ACC112 (cell line): ENCODE measurements at regions not wholly inside any gene's neighbourhood (a gene's known extent, or its start where the extent isn't known, plus 50 kb on each side); places are given as distances from the start of the nearest gene placed in this dataset.
"Not testable (repeated sequence)": the region's sequence is repeated elsewhere in the genome, so short reads cannot be mapped to it uniquely, and the experiment has no call there.

Experiments
- H2AFZ ChIP-seq: fragments of 200-600 bp; sonication (generic); one replicate; pipeline ENCODE4 v1.6.0; 2017; ENCODE audit warnings: antibody characterized with exemption, low read length; ENCODE audit not compliant: unreplicated experiment
- H3K27ac ChIP-seq: fragments of 200-600 bp; sonication (generic); 2 replicates; pipeline ENCODE4 v1.5.1; 2014; ENCODE audit warnings: low read depth, mild to moderate bottlenecking, antibody characterized with exemption, low read length, moderate library complexity
- H3K27me3 ChIP-seq: fragments of 200-600 bp; sonication (generic); 2 replicates; pipeline ENCODE4 v1.6.1; 2014; ENCODE audit warnings: mild to moderate bottlenecking, antibody characterized with exemption, low read length, moderate library complexity, mixed read lengths; ENCODE audit not compliant: insufficient read depth
- H3K36me3 ChIP-seq: fragments of 200-600 bp; sonication (generic); 2 replicates; pipeline ENCODE4 v1.6.1; 2016; ENCODE audit warnings: mild to moderate bottlenecking, antibody characterized with exemption, low read length, moderate library complexity, mixed read lengths; ENCODE audit not compliant: insufficient read depth
- H3K4me1 ChIP-seq: fragments of 200-600 bp; sonication (generic); one replicate; pipeline ENCODE4 v1.6.1; 2016; ENCODE audit warnings: low read length, mixed read lengths; ENCODE audit not compliant: insufficient read depth, unreplicated experiment, control insufficient read depth
- H3K4me3 ChIP-seq: fragments of 200-600 bp; sonication (generic); 2 replicates; pipeline ENCODE4 v1.5.1; 2014; ENCODE audit warnings: mild to moderate bottlenecking, low read depth, low read length
- H3K79me2 ChIP-seq: fragments of 200-600 bp; sonication (generic); one replicate; pipeline ENCODE4 v1.6.0; 2016; ENCODE audit warnings: low read length; ENCODE audit not compliant: control insufficient read depth, unreplicated experiment, insufficient read depth

DNA sequence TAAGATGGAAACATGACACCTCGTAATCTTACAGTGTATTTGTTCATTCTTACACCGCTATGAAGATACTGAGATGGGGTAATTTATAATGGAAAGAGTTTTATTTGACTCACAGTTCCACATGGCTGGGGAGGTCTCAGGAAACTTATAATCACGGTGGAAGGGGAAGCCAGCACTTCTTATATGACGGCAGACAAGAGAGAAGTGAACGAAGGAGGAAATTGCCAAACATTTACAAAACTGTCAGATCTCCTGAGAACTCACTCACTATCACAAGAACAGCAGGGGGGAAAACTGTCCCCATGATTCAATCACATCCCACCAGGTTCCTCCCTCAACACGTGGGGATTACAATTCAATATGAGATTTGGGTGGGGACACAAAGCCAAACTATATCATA, 282.3 kb downstream of the HGF start:
- H3K36me3 ChIP-seq = no peaks in the 10 kb centered on the region

DNA sequence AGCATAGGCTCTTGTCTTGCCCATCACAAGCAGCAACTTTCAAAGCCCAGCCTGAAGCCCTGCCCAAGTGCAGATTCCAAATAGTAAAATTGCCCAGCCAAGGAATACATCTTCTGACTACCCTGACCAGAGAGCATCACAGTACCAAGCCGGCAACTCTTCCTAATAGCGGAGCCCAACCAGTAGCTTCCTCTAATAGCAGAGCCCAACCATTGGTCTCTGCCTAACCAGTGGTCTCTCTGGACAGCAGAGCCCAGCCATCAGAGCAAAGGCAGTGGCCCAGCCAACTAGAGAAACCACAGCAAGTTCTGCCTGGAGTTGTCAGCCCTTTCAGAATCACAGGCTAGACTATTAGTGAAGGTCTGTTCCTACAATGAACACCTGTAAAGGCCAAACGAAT, 285.6 kb downstream of the HGF start:
- no peak overlapping the region for H2AFZ ChIP-seq
- no peaks in the 10 kb centered on the region for H3K4me1 ChIP-seq
- H3K79me2 ChIP-seq = no peaks in the 10 kb centered on the region
- H3K27me3 ChIP-seq = no peaks in the 10 kb centered on the region
- no peaks in the 10 kb centered on the region for H3K36me3 ChIP-seq
- no peak overlapping the region for H3K27ac ChIP-seq
- no peak overlapping the region for H3K4me3 ChIP-seq

More for the DNA sequence above, 282.3 kb downstream of the HGF start:
- Histone ChIP-seq H3K27ac (no peak overlapping the region), H3K79me2 (no peaks in the 10 kb centered on the region), H3K4me1 (no peaks in the 10 kb centered on the region), H2AFZ (no peak overlapping the region), H3K27me3 (no peaks in the 10 kb centered on the region), H3K4me3 (no peak overlapping the region)

DNA sequence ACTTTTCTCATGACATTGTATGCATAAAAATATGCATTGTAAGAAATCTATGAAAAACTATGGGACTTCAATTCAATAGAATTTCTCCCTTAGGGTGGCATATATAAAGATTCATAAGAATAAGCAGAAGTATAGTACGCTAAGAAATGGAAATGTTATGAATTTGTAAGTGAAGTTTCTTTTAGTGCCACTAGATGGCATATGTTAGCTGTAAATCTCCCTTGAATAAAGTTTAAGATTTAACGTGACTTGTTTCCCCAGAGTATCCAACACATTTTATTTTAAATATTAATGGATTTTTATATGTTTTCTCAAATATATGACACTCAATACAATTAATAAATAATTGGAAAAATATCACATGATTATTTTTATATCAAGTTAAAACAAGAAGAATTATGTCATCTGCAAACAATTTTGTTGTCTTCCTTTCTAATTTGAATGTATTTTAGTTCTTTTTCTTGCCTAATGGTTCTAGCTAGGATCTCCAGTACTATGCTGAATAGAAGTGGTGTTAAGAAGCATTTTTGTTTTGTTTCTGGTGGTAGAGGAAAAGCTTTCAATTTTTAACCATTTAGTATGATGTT, 287.2 kb downstream of the HGF start:
- Histone ChIP-seq H3K36me3 (no peaks in the 10 kb centered on the region), H3K79me2 (no peaks in the 10 kb centered on the region), H3K4me3 (no peak overlapping the region), H2AFZ (peak overlapping the region; percentile 33), H3K27me3 (no peaks in the 10 kb centered on the region), H3K27ac (no peak overlapping the region), H3K4me1 (no peaks in the 10 kb centered on the region)

DNA sequence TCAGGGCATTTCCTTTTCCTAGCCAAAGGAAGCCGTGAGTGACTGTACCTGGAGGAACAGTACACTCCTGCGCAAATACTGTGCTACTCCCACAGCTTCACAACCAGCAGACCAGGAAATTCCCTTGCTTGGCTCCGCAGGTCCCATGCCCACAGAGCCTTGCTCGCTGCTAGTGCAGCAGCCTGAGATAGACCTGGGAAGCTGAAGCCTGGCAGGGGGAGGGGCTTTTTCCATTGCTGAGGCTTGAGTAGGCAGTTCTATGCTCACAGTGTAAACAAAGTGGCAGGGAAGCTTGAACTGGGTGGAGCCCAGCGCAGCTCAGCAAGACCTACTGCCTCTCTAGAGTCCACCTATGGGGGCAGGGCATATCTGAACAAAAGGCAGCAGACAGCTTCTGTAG, 291.2 kb downstream of the HGF start:
- no peak overlapping the region for H2AFZ ChIP-seq
- no peaks in the 10 kb centered on the region for H3K36me3 ChIP-seq
- H3K79me2 ChIP-seq = no peaks in the 10 kb centered on the region
- H3K27me3 ChIP-seq = no peaks in the 10 kb centered on the region
- no peak overlapping the region for H3K4me3 ChIP-seq
- no peak overlapping the region for H3K27ac ChIP-seq
- H3K4me1 ChIP-seq = no peaks in the 10 kb centered on the region

DNA sequence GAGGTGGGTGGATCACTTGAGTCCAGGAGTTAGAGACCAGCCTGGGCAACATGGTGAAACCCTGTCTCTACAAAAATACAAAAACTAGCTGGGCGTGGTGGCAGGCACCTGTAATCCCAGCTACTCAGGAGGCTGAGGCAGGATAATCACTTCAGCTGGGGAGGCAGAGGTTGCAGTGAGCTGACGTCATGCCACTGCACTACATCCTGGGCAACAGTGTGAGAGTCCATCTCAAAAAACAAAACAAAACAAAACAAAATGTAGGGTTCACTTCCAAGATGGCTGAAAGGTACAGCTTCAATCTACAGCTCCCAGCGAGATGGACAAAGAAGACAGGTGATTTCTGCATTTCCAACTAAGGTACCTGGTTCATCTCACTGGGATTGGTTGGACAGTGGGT, 291.6 kb downstream of the HGF start:
- H3K27ac ChIP-seq, H3K4me3 ChIP-seq, H2AFZ ChIP-seq, H3K27me3 ChIP-seq, H3K36me3 ChIP-seq, H3K79me2 ChIP-seq, H3K4me1 ChIP-seq: not testable (repeated sequence)

DNA sequence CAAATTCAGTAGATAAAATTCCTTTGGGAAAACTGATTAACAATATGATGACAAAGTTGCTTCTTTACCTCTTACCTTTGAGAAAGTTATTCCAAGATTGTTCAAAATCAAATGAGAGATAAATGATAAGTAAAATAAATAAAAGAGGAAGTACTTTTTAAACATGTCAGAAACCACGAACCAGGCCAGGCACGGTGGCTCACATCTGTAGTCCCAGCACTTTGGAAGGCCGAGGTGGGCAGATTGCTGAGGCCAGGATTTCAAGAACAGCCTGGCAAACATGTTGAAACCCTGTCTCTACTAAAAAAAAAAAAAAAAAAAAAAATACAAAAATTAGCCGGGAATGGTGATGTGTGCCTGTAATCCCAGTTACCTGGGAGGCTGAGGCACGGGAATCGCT, 296.6 kb downstream of the HGF start:
- Histone ChIP-seq H3K36me3 (no peaks in the 10 kb centered on the region), H3K27me3 (no peaks in the 10 kb centered on the region), H2AFZ (no peak overlapping the region), H3K4me1 (peaks cover 7% of the 10 kb centered on the region), H3K4me3 (no peak overlapping the region), H3K27ac (no peak overlapping the region), H3K79me2 (no peaks in the 10 kb centered on the region)

DNA sequence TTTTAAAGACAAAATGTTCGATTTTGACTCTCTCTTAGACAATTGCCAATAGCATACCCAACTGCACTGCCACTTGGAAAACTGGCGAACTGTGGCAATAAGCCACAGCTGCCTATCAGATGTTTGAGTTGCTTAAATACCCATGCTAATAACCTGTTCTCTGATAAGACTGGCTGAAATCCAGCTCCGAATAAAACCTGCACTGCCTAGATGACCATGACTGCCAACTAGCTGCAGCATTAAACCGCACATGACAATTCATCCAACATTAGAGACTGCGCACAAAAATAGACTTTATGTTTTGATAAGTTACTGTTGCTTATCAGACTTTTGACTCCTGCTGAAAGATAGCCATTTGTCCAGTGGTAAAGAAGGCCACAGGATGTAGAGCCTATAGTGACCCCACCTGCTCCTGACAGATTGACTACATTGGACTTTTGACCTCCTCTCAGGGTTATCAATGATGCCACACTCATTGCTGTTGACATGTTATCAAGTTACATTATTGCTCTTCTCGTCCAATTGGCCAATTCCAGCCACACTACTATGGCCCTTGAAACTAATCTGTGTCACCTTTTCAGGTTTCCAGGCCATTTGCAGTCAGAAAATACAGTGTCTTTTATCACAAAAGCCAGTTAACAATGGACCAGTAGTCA, 299.0 kb downstream of the HGF start:
- Histone ChIP-seq H3K27ac (no peak overlapping the region), H3K27me3 (no peaks in the 10 kb centered on the region), H2AFZ (no peak overlapping the region), H3K4me3 (no peak overlapping the region), H3K4me1 (peaks cover 7% of the 10 kb centered on the region), H3K36me3 (no peaks in the 10 kb centered on the region), H3K79me2 (no peaks in the 10 kb centered on the region)

DNA sequence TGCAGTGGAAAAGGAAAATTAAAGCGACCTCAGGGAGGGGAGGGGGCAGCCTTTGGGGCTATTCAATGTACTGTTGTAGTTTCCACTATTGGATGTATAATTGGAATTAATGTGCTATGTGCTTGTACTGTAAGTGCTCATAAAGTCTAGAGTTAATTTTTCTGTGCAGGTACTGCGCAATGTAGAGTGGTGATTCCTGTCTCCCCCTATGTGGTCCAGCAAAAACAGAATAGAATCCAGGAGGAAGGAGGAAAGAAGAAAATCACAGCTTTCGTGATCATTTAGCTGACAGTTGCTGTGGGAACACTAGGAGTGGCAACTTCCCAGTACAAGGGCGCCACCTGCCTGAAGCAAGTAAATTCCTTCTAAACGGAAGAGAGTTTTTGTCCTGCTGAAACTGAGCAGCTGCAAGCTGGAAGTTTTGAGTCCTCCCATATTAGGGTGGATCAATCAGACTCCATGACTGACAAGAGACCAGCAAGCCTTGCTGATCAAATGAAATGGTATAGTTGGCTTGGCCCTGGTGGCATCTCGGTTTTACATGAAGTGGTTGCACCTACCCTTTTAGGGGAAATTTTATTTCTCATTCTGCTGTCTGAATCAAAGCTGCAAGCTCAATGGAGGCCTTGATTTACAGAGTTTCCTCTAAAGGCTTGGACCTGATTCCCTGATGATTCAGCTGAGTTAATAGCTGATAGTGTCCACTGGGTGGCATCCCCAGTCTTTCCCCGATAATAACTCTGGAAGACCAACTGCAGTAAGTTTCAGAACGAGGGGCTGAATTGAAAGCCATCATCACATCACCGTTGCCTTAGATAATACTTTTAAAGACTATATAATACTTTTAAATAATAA, 299.8 kb downstream of the HGF start:
- Histone ChIP-seq H2AFZ (peak overlapping the region; percentile 93), H3K27me3 (no peaks in the 10 kb centered on the region), H3K36me3 (no peaks in the 10 kb centered on the region), H3K4me1 (peaks cover 7% of the 10 kb centered on the region), H3K27ac (no peak overlapping the region), H3K79me2 (no peaks in the 10 kb centered on the region), H3K4me3 (no peak overlapping the region)

DNA sequence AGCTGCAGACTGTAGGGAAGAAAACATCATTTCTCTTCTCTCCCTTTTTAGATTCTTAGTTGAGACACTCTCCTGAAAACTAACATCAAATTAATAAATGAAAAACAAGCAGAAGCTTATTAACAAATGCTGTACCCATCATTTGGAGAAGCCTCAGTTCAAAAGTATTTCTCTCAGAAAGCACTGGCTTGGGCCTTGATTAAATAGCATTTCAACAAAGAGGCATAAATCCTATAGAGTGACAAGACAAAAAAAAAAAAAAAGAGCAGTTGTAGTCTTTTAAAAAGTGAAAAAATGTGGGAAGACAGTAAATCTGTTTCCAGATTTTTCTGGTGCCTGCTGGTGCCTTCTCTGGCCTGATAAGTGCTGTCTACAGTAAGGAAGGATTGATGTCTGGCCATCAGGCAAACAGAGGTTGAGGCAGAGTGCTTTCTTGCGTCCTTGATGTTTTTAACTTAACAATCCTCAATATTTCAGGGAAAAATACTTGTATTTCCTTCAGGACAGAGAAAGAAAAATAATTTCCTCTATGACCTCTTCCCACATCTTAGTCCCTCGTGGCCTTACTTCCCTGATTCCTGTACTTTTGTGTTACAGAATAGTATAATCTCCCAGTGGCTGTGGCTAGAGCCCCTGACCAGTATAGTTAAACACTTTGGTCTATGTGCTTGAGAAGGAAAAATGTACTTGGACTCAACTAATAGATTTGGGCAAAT, 300.5 kb downstream of the HGF start:
- Histone ChIP-seq H3K27me3 (no peaks in the 10 kb centered on the region), H3K4me1 (peaks cover 7% of the 10 kb centered on the region), H3K36me3 (no peaks in the 10 kb centered on the region), H3K27ac (no peak overlapping the region), H2AFZ (peak overlapping the region; percentile 93), H3K79me2 (no peaks in the 10 kb centered on the region), H3K4me3 (no peak overlapping the region)

DNA sequence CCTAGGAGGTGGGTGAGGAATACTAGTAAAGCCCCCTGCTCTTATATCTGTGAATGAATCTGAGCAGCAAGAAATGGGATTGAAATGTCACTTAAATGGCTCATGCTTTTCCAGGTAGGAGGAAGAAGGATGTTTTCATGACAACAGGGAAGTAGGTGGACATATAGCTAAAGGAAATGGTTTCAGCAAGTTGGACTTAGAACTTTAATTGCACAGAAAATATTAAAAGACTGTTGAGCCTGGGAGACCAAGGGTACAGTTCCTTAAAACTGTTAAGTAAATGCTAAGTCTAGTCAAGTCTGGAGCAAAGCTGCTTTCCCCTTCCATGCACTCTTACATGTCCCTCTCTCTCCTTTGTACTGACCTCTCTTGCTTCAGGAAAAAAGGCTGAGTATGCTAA, 301.3 kb downstream of the HGF start:
- Histone ChIP-seq H3K79me2 (no peaks in the 10 kb centered on the region), H3K4me3 (no peak overlapping the region), H3K27me3 (no peaks in the 10 kb centered on the region), H3K4me1 (peaks cover 7% of the 10 kb centered on the region), H3K36me3 (no peaks in the 10 kb centered on the region), H3K27ac (no peak overlapping the region), H2AFZ (peak overlapping the region; percentile 93)
